H1 (cell line): ENCODE measurements at regions not wholly inside any gene's neighbourhood (a gene's known extent, or its start where the extent isn't known, plus 50 kb on each side); places are given as distances from the start of the nearest gene placed in this dataset.

Source experiments
- CTCF ChIA-PET: fragments of 300-600 bp; sonication (Branson Sonifier 250); formaldehyde crosslinking; loops from one replicate; lab custom pipeline; 2021; ENCODE audit not compliant: partially characterized antibody; lab: Charles Lee
- POLR2A ChIA-PET: fragments of 300-600 bp; sonication (Branson Sonifier 250); formaldehyde crosslinking; loops from one replicate; lab custom pipeline; 2021; ENCODE audit warnings: inconsistent platforms; ENCODE audit not compliant: partially characterized antibody; lab: Charles Lee
- DNase-seq, 2 experiments: peaks; one replicate each; pipeline versions ENCODE4 v3.0.0 to v3.0.0-alpha.2; 2010 to 2022; ENCODE audit warnings: low spot score in 2 of 2, low read depth in 1 of 2, mixed read lengths in 1 of 2
- FAIRE-seq: peaks from 2 replicates; lab custom pipeline; 2011; peaks lifted over from hg19 to GRCh38; lab: Jason Lieb, UNC
- H2AFZ ChIP-seq: 2 replicates; pipeline ENCODE4 v1.8.1; 2012; ENCODE audit warnings: low read length, inconsistent platforms
- H2AK5ac ChIP-seq: 2 replicates; pipeline ENCODE4 v1.6.1; 2013; ENCODE audit warnings: low read depth, low read length
- H2BK120ac ChIP-seq: replicated peaks from 2 replicates; pipeline ENCODE3; 2013; ENCODE audit warnings: low read depth, low read length, inconsistent platforms
- H2BK12ac ChIP-seq: 2 replicates; pipeline ENCODE4 v1.6.1; 2013; ENCODE audit warnings: low read depth, low read length
- H2BK15ac ChIP-seq: 2 replicates; pipeline ENCODE4 v1.6.1; 2013; ENCODE audit warnings: low read length
- H2BK20ac ChIP-seq: 2 replicates; pipeline ENCODE4 v1.6.1; 2013; ENCODE audit warnings: low read length
- H2BK5ac ChIP-seq: 2 replicates; pipeline ENCODE4 v1.6.1; 2013; ENCODE audit warnings: low read depth, low read length
- H3K14ac ChIP-seq: 2 replicates; pipeline ENCODE4 v1.6.1; 2013; ENCODE audit warnings: inconsistent platforms; ENCODE audit not compliant: insufficient read length
- H3K18ac ChIP-seq: 2 replicates; pipeline ENCODE4 v1.6.1; 2013; ENCODE audit warnings: low read length; ENCODE audit errors: extremely low read depth
- H3K23ac ChIP-seq: 2 replicates; pipeline ENCODE4 v1.6.1; 2013; ENCODE audit warnings: inconsistent platforms; ENCODE audit not compliant: insufficient read length
- H3K23me2 ChIP-seq: 2 replicates; pipeline ENCODE4 v1.6.1; 2013; ENCODE audit warnings: low read depth, low read length
- H3K27ac ChIP-seq: 2 replicates; pipeline ENCODE4 v1.6.1; 2011; ENCODE audit warnings: low read depth, low read length, inconsistent platforms
- H3K27me3 ChIP-seq, 4 experiments: replicated peaks in 1 of 4; 1 replicate in 1 of 4; 2 replicates in 3 of 4; pipeline versions ENCODE4 v1.6.1 to v1.8.1; 2011 to 2013; ENCODE audit warnings: low read length in 3 of 4, mild to moderate bottlenecking in 3 of 4, inconsistent platforms in 2 of 4, mixed read lengths in 2 of 4, moderate library complexity in 1 of 4; ENCODE audit not compliant: control insufficient read depth in 3 of 4, insufficient read depth in 3 of 4; ENCODE audit errors: extremely low read depth in 1 of 4
- H3K36me3 ChIP-seq, 4 experiments: 2 replicates each; pipeline versions ENCODE4 v1.6.1 to v1.8.1; 2011 to 2013; ENCODE audit warnings: mild to moderate bottlenecking in 4 of 4, low read length in 3 of 4, moderate library complexity in 2 of 4, control low read depth in 1 of 4, inconsistent platforms in 1 of 4; ENCODE audit not compliant: insufficient read depth in 4 of 4, control insufficient read depth in 2 of 4
- H3K4ac ChIP-seq: replicated peaks from 2 replicates; pipeline ENCODE3; 2013; ENCODE audit warnings: low read length, low read depth, mixed read lengths, inconsistent platforms; ENCODE audit not compliant: insufficient read length
- H3K4me1 ChIP-seq, 4 experiments: replicated peaks in 1 of 4; 1 replicate in 1 of 4; 2 replicates in 3 of 4; pipeline versions ENCODE4 v1.6.1 to v1.8.1; 2011 to 2013; ENCODE audit warnings: low read length in 3 of 4, inconsistent platforms in 2 of 4, mixed read lengths in 1 of 4; ENCODE audit not compliant: insufficient read depth in 4 of 4, control insufficient read depth in 3 of 4
- H3K4me2 ChIP-seq, 2 experiments: 2 replicates each; pipeline versions ENCODE4 v1.6.1 to v1.8.1; 2011 to 2013; ENCODE audit warnings: low read depth in 2 of 2, low read length in 2 of 2, control low read depth in 1 of 2, inconsistent platforms in 1 of 2, mild to moderate bottlenecking in 1 of 2; ENCODE audit not compliant: insufficient read depth in 1 of 2
- H3K4me3 ChIP-seq, 4 experiments: fragments of 200-600, 300-600 bp in 1 of 4; sonication (generic), shearing (Covaris generic), sonication (Bioruptor Twin) in 1 of 4; 2 replicates each; pipeline versions ENCODE4 v1.5.1 to v1.8.1; 2011 to 2016; ENCODE audit warnings: low read length in 4 of 4, low read depth in 3 of 4, control low read depth in 2 of 4, inconsistent platforms in 2 of 4, mild to moderate bottlenecking in 2 of 4, mixed read lengths in 1 of 4, moderate library complexity in 1 of 4; ENCODE audit not compliant: insufficient read depth in 2 of 4; ENCODE audit errors: extremely low read depth in 1 of 4
- H3K56ac ChIP-seq: replicated peaks from 2 replicates; pipeline ENCODE3; 2013; ENCODE audit warnings: low read depth, mild to moderate bottlenecking, mixed read lengths, low read length, inconsistent platforms; ENCODE audit not compliant: insufficient read length
- H3K79me1 ChIP-seq: 2 replicates; pipeline ENCODE4 v1.6.1; 2013; ENCODE audit warnings: low read depth, low read length, control low read depth
- H3K79me2 ChIP-seq, 2 experiments: 2 replicates each; pipeline versions ENCODE4 v1.6.1 to v1.8.1; 2012 to 2013; ENCODE audit warnings: low read length in 2 of 2, mild to moderate bottlenecking in 2 of 2, inconsistent platforms in 1 of 2; ENCODE audit not compliant: insufficient read depth in 2 of 2, control insufficient read depth in 1 of 2
- H3K9ac ChIP-seq, 4 experiments: replicated peaks in 1 of 4; 1 replicate in 1 of 4; 2 replicates in 3 of 4; pipeline versions ENCODE4 v1.6.1 to v1.8.1; 2011 to 2013; ENCODE audit warnings: low read depth in 3 of 4, low read length in 3 of 4, control low read depth in 2 of 4, mild to moderate bottlenecking in 2 of 4, moderate library complexity in 2 of 4, inconsistent platforms in 1 of 4; ENCODE audit errors: extremely low read depth in 1 of 4
- H3K9me3 ChIP-seq, 2 experiments: 2 replicates each; pipeline versions ENCODE4 v1.6.1 to v1.8.1; 2012 to 2013; ENCODE audit warnings: mild to moderate bottlenecking in 2 of 2, moderate library complexity in 2 of 2, control low read depth in 1 of 2, inconsistent platforms in 1 of 2, low read depth in 1 of 2, low read length in 1 of 2, mixed read lengths in 1 of 2; ENCODE audit not compliant: insufficient read depth in 2 of 2
- H4K20me1 ChIP-seq, 2 experiments: replicated peaks in 1 of 2; 2 replicates each; pipeline versions ENCODE3 to v1.8.1; 2011 to 2013; ENCODE audit warnings: inconsistent platforms in 2 of 2, low read length in 2 of 2, mild to moderate bottlenecking in 1 of 2; ENCODE audit not compliant: insufficient read depth in 2 of 2, control insufficient read depth in 1 of 2
- H4K5ac ChIP-seq: 2 replicates; pipeline ENCODE4 v1.6.1; 2013; ENCODE audit warnings: low read length, low read depth, mixed read lengths, inconsistent platforms; ENCODE audit not compliant: insufficient read length
- H4K8ac ChIP-seq: 2 replicates; pipeline ENCODE4 v1.8.0; 2013; ENCODE audit warnings: mild to moderate bottlenecking, moderate library complexity, low read length, inconsistent platforms; ENCODE audit not compliant: insufficient read depth; ENCODE audit errors: extremely low read depth
- H4K91ac ChIP-seq: replicated peaks from 2 replicates; pipeline ENCODE3; 2013; ENCODE audit warnings: low read length, mixed read lengths, inconsistent platforms; ENCODE audit not compliant: insufficient read length
- CREB1 ChIP-seq: IDR thresholded peaks from 2 replicates; pipeline ENCODE4 v1.6.1; 2012; ENCODE audit warnings: inconsistent platforms
- HDAC2 ChIP-seq, 2 experiments: fragments of 300-600 bp in 1 of 2; sonication (generic) in 1 of 2; IDR thresholded peaks; 2 replicates each; pipeline ENCODE4 v1.6.1; 2011 to 2012; ENCODE audit warnings: low read depth in 2 of 2, low read length in 2 of 2, mild to moderate bottlenecking in 2 of 2, moderate library complexity in 2 of 2, borderline replicate concordance in 1 of 2, inconsistent platforms in 1 of 2
- RAD21 ChIP-seq, 2 experiments: IDR thresholded peaks in 1 of 2; conservative IDR thresholded peaks in 1 of 2; 2 replicates each; pipeline ENCODE4 v1.6.1; 2011; ENCODE audit warnings: low read depth in 2 of 2, low read length in 2 of 2, improper control_type of control experiment in 1 of 2, inconsistent platforms in 1 of 2, mild to moderate bottlenecking in 1 of 2, moderate library complexity in 1 of 2
- SAP30 ChIP-seq: fragments of 300-600 bp; sonication (generic); IDR thresholded peaks from 2 replicates; pipeline ENCODE4 v1.7.1; 2012; ENCODE audit warnings: low read length, moderate library complexity, mild to moderate bottlenecking, inconsistent platforms; ENCODE audit not compliant: insufficient read depth, insufficient replicate concordance
- SIN3A ChIP-seq, 2 experiments: IDR thresholded peaks in 1 of 2; conservative IDR thresholded peaks in 1 of 2; 2 replicates each; pipeline ENCODE4 v1.6.1; 2011 to 2012; ENCODE audit warnings: low read length in 2 of 2, improper control_type of control experiment in 1 of 2, low read depth in 1 of 2, mild to moderate bottlenecking in 1 of 2
- SP1 ChIP-seq: IDR thresholded peaks from 2 replicates; pipeline ENCODE4 v1.6.1; 2011; ENCODE audit warnings: low read depth, low read length
- SP2 ChIP-seq: IDR thresholded peaks from 2 replicates; pipeline ENCODE4 v1.6.1; 2012; ENCODE audit warnings: mild to moderate bottlenecking, low read length, inconsistent platforms
- SRF ChIP-seq: IDR thresholded peaks from 2 replicates; pipeline ENCODE4 v1.6.1; 2011; ENCODE audit warnings: mild to moderate bottlenecking, low read depth, low read length, moderate library complexity
- WGBS, 2 experiments: shearing (Covaris generic) in 1 of 2; methylation state at CpG; one replicate each; pipeline versions ENCODE4 v1.1.6 to v1.1.7; 2013 to 2015; ENCODE audit warnings: low lambda C conversion rate in 2 of 2, mixed read lengths in 2 of 2, inconsistent platforms in 1 of 2, low coverage in 1 of 2, missing lambda C conversion rate in 1 of 2; ENCODE audit not compliant: insufficient replicate concordance in 2 of 2, insufficient coverage in 1 of 2, insufficient read length in 1 of 2; ENCODE audit errors: extremely low coverage in 1 of 2, missing lambda C conversion rate in 1 of 2; 5-methylcytosine and 5-hydroxymethylcytosine counted together
- TF ChIP-seq, protein P1 (sequence below): IDR thresholded peaks from 2 replicates; pipeline ENCODE4 v1.6.1; 2012; ENCODE audit warnings: inconsistent platforms

DNA sequence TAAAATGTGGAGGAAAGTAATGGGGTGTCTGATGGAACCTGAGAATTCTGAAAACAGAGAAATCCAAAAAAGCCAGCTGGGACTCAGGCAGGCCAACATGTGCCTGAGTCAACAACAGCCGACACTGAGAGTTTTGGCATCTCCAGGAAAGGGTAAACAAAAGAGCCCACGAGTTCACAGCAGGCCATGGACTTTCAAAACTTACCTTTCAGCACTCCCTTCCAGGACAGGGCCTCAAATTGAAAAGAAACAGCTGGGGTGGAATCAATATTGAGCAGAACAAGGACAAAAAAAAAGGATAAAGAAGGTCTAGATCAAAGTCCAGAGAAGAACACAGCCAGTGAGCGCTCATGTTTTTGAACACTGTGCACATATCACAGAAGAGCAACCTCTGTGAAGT lies 735.4 kb upstream of the GRM7 start:
- Histone ChIP-seq H3K79me1 (no peaks in the 10 kb centered on the region), H3K23me2 (0 out of 2 replicates have a peak, but pooled peaks cover 2% of the 10 kb centered on the region), H2BK120ac (peak overlapping the region; percentile 64), H2BK15ac (no peak overlapping the region), H3K4me3 (no peak overlapping the region), H3K27me3 (no peaks in the 10 kb centered on the region), H4K5ac (no peak overlapping the region), H3K9me3 (no peaks in the 10 kb centered on the region), H4K20me1 (no peaks in the 10 kb centered on the region), H3K4me2 (no peak overlapping the region), H4K91ac (no peak overlapping the region), H2BK5ac (no peak overlapping the region), H3K36me3 (no peaks in the 10 kb centered on the region), H3K14ac (no peak overlapping the region), H3K18ac (no peak overlapping the region), H3K23ac (no peak overlapping the region), H3K4me1 (peaks cover 0 to 4% (median 0%) of the 10 kb centered on the region in 4 experiments; a peak in 2 of 7 replicates), H3K27ac (no peak overlapping the region), H2BK20ac (no peak overlapping the region), H3K4ac (no peak overlapping the region), H2BK12ac (no peak overlapping the region), H3K56ac (no peak overlapping the region), H3K79me2 (no peaks in the 10 kb centered on the region), H3K9ac (no peak overlapping the region), H2AK5ac (no peak overlapping the region), H2AFZ (no peak overlapping the region), H4K8ac (no peak overlapping the region)
- CTCF ChIA-PET = no interaction called here
- whole genome bisulfite sequencing, 2 experiments = 55% methylated on average over 3 of the region's 3 CpGs; no CpG with 5 or more reads in 1 of the 2 experiments
- FAIRE-seq = no peak
- TF ChIP-seq RAD21 (IDR thresholded peaks at IDR 0.05 in 1 of 2, conservative IDR thresholded peaks at IDR 0.05 in 1 of 2; ENCODE audit: low read depth in 2 of 2, low read length in 2 of 2) (0 out of 4 replicates have a peak, but pooled peaks of 1 of the 2 experiments have one; percentile 8), SP1 (no peak), SIN3A (conservative IDR thresholded peaks at IDR 0.05 in 1 of 2, IDR thresholded peaks at IDR 0.05 in 1 of 2; ENCODE audit: low read depth in 1 of 2, low read length in 2 of 2) (peak; percentile 92 to 95), HDAC2 (IDR thresholded peaks at IDR 0.05; ENCODE audit: borderline replicate concordance in 1 of 2, low read depth in 2 of 2, low read length in 2 of 2) (0 out of 4 replicates have a peak, but pooled peaks of 1 of the 2 experiments have one; percentile 49), CREB1 (no peak), SAP30 (peak; percentile 73), SRF (0 out of 2 replicates have a peak, but pooled peaks have one; percentile 2), SP2 (no peak)
- TF ChIP-seq, protein P1, sequence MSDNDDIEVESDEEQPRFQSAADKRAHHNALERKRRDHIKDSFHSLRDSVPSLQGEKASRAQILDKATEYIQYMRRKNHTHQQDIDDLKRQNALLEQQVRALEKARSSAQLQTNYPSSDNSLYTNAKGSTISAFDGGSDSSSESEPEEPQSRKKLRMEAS = peak; percentile 81
- POLR2A ChIA-PET = no interaction called here
- DNase-seq = peak in 1 of 2 experiments; percentile 0
